Esophagus squamous epithelium (tissue), 5 donors: ENCODE measurements at regions not wholly inside any gene's neighbourhood (a gene's known extent, or its start where the extent isn't known, plus 50 kb on each side); places are given as distances from the start of the nearest gene placed in this dataset.

Experiments
- DNase-seq: peaks from one replicate; lab custom pipeline; 2025; lab: John Stamatoyannopoulos, UW
- H3K27ac ChIP-seq, 4 donors: fragments of 200-600 bp; sonication (generic); one replicate each; pipeline ENCODE4 v1.5.1; 2016 to 2019; ENCODE audit warnings: mild to moderate bottlenecking in 1 of 4
- H3K27me3 ChIP-seq, 4 donors: fragments of 200-600 bp; sonication (generic); 1 replicate in 3 of 4; 2 replicates in 1 of 4; pipeline versions ENCODE4 v1.5.1 to v1.6.0; 2017 to 2021; ENCODE audit warnings: antibody characterized with exemption in 1 of 4
- H3K36me3 ChIP-seq, 3 donors: fragments of 200-600 bp; sonication (generic); one replicate each; pipeline ENCODE4 v1.5.1; 2016 to 2019
- H3K4me1 ChIP-seq, 3 donors: fragments of 200-600 bp; sonication (generic); one replicate each; pipeline ENCODE4 v1.5.1; 2017 to 2019
- H3K4me3 ChIP-seq, 4 donors: fragments of 200-600 bp; sonication (generic); 1 replicate in 3 of 4; 2 replicates in 1 of 4; pipeline ENCODE4 v1.5.1; 2016 to 2019; ENCODE audit warnings: mild to moderate bottlenecking in 2 of 4, moderate library complexity in 1 of 4
- H3K9me3 ChIP-seq, 3 donors: fragments of 200-600 bp; sonication (generic); one replicate each; pipeline ENCODE4 v1.5.1; 2016 to 2019
- POLR2A ChIP-seq, 4 donors: fragments of 450-650 bp; IDR thresholded peaks; one replicate each; pipeline ENCODE4 v1.6.1; 2017; ENCODE audit warnings: antibody characterized with exemption in 4 of 4, mild to moderate bottlenecking in 4 of 4, moderate library complexity in 3 of 4
- whole genome bisulfite sequencing, 2 donors: methylation state at CpG; one replicate each; pipeline ENCODE4 v1.1.5; 2018; 5-methylcytosine and 5-hydroxymethylcytosine counted together
- intact Hi-C: fragments of 100-400 bp; cut with DNase I; formaldehyde crosslinking; loops from one replicate; pipeline ENCODE4 v1.15.0; 2022
- TF ChIP-seq, protein P1 (sequence below), 6 experiments: fragments of 450-650 bp in 4 of 6; fragments of 200-600 bp in 2 of 6; sonication (generic) in 2 of 6; IDR thresholded peaks; one replicate each; pipeline ENCODE4 v1.5.1; 2016 to 2019; ENCODE audit warnings: antibody characterized with exemption in 6 of 6, mild to moderate bottlenecking in 4 of 6, moderate library complexity in 4 of 6
- donor health status: DM: yes; HTN: yes; CAD: no.

DNA sequence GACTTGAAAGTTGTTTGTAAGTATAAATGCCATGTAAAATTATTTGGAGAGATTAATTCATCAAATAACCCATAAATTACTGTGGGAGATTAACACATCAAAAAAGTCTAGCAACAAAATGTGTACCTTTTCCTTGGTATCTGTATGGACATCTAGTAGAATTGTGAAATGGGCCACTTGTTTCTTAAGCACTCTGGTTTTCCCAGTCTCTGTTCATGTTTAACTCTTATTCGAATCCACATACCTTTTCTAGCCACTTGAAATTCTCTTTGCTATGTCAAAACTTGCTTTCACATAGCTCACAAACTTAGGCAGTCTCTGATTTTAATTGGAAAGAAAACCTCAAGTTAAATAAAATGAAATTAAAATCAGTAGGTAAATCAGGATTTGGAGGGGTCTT lies 470.6 kb downstream of the LMO7 start:
- TF ChIP-seq, protein P1, sequence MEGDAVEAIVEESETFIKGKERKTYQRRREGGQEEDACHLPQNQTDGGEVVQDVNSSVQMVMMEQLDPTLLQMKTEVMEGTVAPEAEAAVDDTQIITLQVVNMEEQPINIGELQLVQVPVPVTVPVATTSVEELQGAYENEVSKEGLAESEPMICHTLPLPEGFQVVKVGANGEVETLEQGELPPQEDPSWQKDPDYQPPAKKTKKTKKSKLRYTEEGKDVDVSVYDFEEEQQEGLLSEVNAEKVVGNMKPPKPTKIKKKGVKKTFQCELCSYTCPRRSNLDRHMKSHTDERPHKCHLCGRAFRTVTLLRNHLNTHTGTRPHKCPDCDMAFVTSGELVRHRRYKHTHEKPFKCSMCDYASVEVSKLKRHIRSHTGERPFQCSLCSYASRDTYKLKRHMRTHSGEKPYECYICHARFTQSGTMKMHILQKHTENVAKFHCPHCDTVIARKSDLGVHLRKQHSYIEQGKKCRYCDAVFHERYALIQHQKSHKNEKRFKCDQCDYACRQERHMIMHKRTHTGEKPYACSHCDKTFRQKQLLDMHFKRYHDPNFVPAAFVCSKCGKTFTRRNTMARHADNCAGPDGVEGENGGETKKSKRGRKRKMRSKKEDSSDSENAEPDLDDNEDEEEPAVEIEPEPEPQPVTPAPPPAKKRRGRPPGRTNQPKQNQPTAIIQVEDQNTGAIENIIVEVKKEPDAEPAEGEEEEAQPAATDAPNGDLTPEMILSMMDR (IDR thresholded peaks at IDR 0.05) = no peak
- TF ChIP-seq POLR2A (IDR thresholded peaks at IDR 0.05) = no peak
- no peaks in the 10 kb centered on the region for H3K27me3 ChIP-seq
- intact Hi-C loops = no loop called here
- no peak overlapping the region for H3K4me3 ChIP-seq
- peaks cover 0 to 4% (median 0%) of the 10 kb centered on the region in 3 donors for H3K9me3 ChIP-seq
- H3K27ac ChIP-seq = no peak overlapping the region
- no peaks in the 10 kb centered on the region for H3K4me1 ChIP-seq
- H3K36me3 ChIP-seq = no peaks in the 10 kb centered on the region
- 0% methylated on average over 1 of the region's 1 CpG for WGBS, 2 donors
- DNase-seq = no peak

DNA sequence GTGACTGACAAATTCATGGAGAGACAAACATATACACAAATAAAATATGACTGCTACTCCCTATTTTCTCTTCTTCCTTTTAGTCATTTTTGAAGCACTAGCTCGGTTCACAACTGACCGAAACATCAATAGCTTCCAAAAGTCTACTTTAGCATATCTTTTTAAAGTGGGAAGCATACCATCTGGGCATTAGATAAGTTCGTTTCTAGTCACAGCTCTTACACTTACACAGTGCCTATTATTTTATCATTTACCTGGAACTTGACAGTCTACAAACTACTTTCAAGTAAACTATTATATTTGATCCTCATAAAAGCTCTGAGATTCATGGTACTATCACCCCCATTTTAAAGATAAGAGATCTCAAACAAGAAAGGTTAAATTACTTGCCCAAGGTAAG lies 458.5 kb downstream of the LMO7 start:
- 68 to 70% methylated on average over 3 of the region's 3 CpGs for WGBS, 2 donors
- no peaks in the 10 kb centered on the region for H3K4me1 ChIP-seq
- no peak overlapping the region for H3K27ac ChIP-seq
- no peak overlapping the region for H3K4me3 ChIP-seq
- DNase-seq = no peak
- no peaks in the 10 kb centered on the region for H3K36me3 ChIP-seq
- intact Hi-C loops = no loop called here
- no peaks in the 10 kb centered on the region for H3K27me3 ChIP-seq
- H3K9me3 ChIP-seq = no peaks in the 10 kb centered on the region
- TF ChIP-seq, protein P1 (IDR thresholded peaks at IDR 0.05) = no peak
- no peak for TF ChIP-seq POLR2A (IDR thresholded peaks at IDR 0.05)

GRCh38 chr13:76091076-76091475 lies 454.9 kb downstream of the LMO7 start:
- Histone ChIP-seq H3K27me3 (no peaks in the 10 kb centered on the region), H3K9me3 (peaks cover 0 to 10% (median 0%) of the 10 kb centered on the region in 3 donors), H3K27ac (no peak overlapping the region), H3K36me3 (no peaks in the 10 kb centered on the region), H3K4me3 (no peak overlapping the region), H3K4me1 (no peaks in the 10 kb centered on the region)
- intact Hi-C loops = no loop called here
- 46 to 58% methylated on average over 4 of the region's 4 CpGs for WGBS, 2 donors
- TF ChIP-seq, protein P1 (IDR thresholded peaks at IDR 0.05) = no peak
- TF ChIP-seq POLR2A (IDR thresholded peaks at IDR 0.05) = no peak
- DNase-seq = no peak

DNA sequence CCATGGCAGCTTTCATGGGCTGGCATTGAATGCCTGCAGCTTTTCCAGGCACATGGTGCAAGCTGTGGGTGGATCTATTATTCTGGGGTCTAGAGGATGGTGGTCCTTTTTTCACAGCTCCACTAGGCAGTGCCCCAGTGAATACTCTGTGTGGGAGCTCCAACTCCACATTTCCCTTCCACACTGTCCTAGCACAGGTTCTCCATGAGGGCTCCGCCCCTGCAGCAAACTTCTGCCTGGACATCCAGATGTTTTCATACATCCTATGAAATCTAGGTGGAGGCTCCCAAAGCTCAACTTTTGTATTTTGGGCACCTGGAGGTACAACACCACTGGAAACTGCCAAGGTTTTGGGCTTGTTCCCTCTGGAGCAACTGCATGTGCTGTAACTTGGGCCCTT lies 450.6 kb downstream of the LMO7 start:
- H3K27ac ChIP-seq = no peak overlapping the region
- TF ChIP-seq, protein P1 (IDR thresholded peaks at IDR 0.05) = no peak
- no peak for TF ChIP-seq POLR2A (IDR thresholded peaks at IDR 0.05)
- WGBS, 2 donors = 100% methylated on average over 1 of the region's 1 CpG
- H3K36me3 ChIP-seq = no peaks in the 10 kb centered on the region
- no peak for DNase-seq
- no peak overlapping the region for H3K4me3 ChIP-seq
- no peaks in the 10 kb centered on the region for H3K4me1 ChIP-seq
- peaks cover 0 to 12% (median 0%) of the 10 kb centered on the region in 3 donors for H3K9me3 ChIP-seq
- H3K27me3 ChIP-seq = no peaks in the 10 kb centered on the region
- intact Hi-C loops = no loop called here

- no peaks in the 10 kb centered on the region for H3K36me3 ChIP-seq
- peaks cover 0 to 15% (median 8%) of the 10 kb centered on the region in 3 donors for H3K9me3 ChIP-seq
- intact Hi-C loops = no loop called here
- no peaks in the 10 kb centered on the region for H3K27me3 ChIP-seq
- H3K4me1 ChIP-seq = no peaks in the 10 kb centered on the region
- 70 to 77% methylated on average over 3 of the region's 3 CpGs for WGBS, 2 donors
- no peak overlapping the region for H3K27ac ChIP-seq
- DNase-seq = no peak
- H3K4me3 ChIP-seq = no peak overlapping the region
- TF ChIP-seq, protein P1 (IDR thresholded peaks at IDR 0.05) = no peak
- TF ChIP-seq POLR2A (IDR thresholded peaks at IDR 0.05) = no peak
Measured at GRCh38 chr13:76067850-76068249, 431.7 kb downstream of the LMO7 start.
